Effector memory CD8-positive, alpha-beta T cell (primary cell): ENCODE measurements at regions not wholly inside any gene's neighbourhood (a gene's known extent, or its start where the extent isn't known, plus 50 kb on each side); places are given as distances from the start of the nearest gene placed in this dataset.

ENCODE experiments used
- ATAC-seq: fragments of 150-1000 bp; cut with Tn5 transposase; replicated peaks from 2 replicates; pipeline ENCODE4 v1.10.0; 2021; ENCODE audit warnings: mild to moderate bottlenecking, moderate library complexity
- DNase-seq, 3 experiments: peaks; one replicate each; pipeline ENCODE4 v3.0.0; 2021
- H3K27ac Mint-ChIP-seq, 2 donors: one replicate each; pipeline ENCODE4 v1.8.0; 2022; ENCODE audit warnings: mild to moderate bottlenecking in 2 of 2, mixed read lengths in 2 of 2, moderate library complexity in 2 of 2
- H3K27me3 Mint-ChIP-seq, 2 donors: one replicate each; pipeline ENCODE4 v1.8.0; 2022; ENCODE audit warnings: mixed read lengths in 2 of 2
- H3K36me3 Mint-ChIP-seq: one replicate; pipeline ENCODE4 v1.8.0; 2022; ENCODE audit warnings: mild to moderate bottlenecking, moderate library complexity, mixed read lengths; ENCODE audit not compliant: insufficient read depth
- H3K4me1 Mint-ChIP-seq, 2 donors: one replicate each; pipeline ENCODE4 v1.8.0; 2022; ENCODE audit warnings: low read depth in 2 of 2, mixed read lengths in 2 of 2
- H3K4me3 Mint-ChIP-seq, 2 donors: one replicate each; pipeline ENCODE4 v1.8.0; 2022; ENCODE audit warnings: mild to moderate bottlenecking in 2 of 2, mixed read lengths in 2 of 2, moderate library complexity in 2 of 2
- H3K9me3 Mint-ChIP-seq, 2 donors: one replicate each; pipeline ENCODE4 v1.8.0; 2022; ENCODE audit warnings: mixed read lengths in 2 of 2

DNA sequence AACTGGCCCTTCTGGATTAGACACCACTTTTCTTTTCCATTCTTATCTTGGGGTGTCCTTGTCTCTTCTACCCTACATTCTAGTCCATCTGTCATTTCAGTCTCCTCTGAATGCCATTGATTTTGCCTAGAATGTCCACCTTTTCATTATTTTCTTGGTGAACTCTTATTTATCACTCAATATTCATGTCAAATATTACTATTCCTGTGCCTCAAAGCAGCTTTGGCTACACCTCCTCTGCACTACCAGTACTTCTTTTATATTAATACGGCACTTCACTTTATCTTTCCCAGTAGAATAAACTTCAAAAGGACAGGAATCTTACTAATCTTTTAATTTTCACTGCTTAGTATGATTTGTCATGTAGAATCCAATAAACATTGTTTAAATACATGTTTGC lies 186.4 kb upstream of the DPYD start:
- Mint-ChIP-seq H3K27ac (no peak overlapping the region), H3K4me3 (no peak overlapping the region), H3K9me3 (peaks cover 12 to 16% of the 10 kb centered on the region in 2 donors), H3K27me3 (no peaks in the 10 kb centered on the region), H3K36me3 (no peaks in the 10 kb centered on the region), H3K4me1 (no peaks in the 10 kb centered on the region)
- no peak for DNase-seq
- ATAC-seq = no peak

DNA sequence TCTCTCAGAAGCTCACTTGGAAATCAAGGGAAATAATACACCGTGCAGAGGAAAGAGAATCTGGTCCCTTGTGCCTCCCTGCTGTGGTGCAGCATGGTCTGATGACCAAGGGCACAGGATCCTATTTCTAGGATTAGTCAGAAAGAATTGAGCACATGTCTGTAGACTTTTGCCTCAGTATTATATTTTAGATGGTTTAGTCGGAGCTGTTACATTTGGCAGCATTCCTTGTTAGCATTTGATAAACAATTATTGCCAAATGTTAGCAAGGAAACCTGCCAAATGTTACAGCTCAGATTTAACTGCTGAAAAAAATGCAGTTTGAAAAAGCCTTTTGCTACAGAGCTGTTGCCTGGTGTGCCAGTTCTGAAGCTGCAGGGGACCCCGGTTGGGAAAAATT lies 183.5 kb upstream of the DPYD start:
- no peaks in the 10 kb centered on the region for H3K36me3 Mint-ChIP-seq
- no peak for DNase-seq
- H3K27ac Mint-ChIP-seq = no peak overlapping the region
- no peak overlapping the region for H3K4me3 Mint-ChIP-seq
- no peaks in the 10 kb centered on the region for H3K27me3 Mint-ChIP-seq
- H3K4me1 Mint-ChIP-seq = no peaks in the 10 kb centered on the region
- ATAC-seq = no peak
- peaks cover 12 to 16% of the 10 kb centered on the region in 2 donors for H3K9me3 Mint-ChIP-seq

DNA sequence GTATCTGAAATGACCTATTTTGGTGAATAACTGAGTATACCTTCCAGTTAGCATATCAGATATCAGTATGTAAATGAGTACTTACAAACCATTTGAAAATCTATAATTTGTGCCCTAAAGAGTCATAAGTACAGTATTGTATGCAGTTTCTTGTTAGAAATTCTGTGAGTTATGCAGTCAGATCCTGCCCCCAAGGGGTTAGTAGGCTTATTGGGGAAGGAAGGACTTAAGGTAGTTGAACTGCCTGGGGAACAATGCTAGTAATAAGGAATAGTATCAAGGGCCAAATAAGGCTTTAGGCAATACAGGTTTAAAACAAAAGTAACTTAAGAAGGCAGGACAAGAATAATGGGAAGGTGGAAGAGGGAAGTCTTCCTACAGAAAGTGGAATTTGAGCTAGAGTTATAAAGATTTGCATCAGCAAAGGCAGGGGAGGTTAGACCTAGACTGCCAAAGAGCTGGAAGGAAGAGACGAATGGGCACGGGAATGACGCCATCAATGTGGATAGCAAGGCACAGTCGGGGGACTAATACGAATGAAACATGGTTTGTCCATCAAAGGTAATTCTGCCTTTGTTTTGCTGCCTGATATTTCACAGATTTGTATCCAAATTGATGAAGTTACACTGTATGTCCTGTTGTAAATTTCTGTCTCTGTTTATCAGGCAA lies 182.9 kb upstream of the DPYD start:
- peaks cover 12 to 16% of the 10 kb centered on the region in 2 donors for H3K9me3 Mint-ChIP-seq
- H3K4me1 Mint-ChIP-seq = no peaks in the 10 kb centered on the region
- ATAC-seq = no peak
- H3K27me3 Mint-ChIP-seq = no peaks in the 10 kb centered on the region
- H3K36me3 Mint-ChIP-seq = no peaks in the 10 kb centered on the region
- no peak overlapping the region for H3K4me3 Mint-ChIP-seq
- H3K27ac Mint-ChIP-seq = no peak overlapping the region
- no peak for DNase-seq

DNA sequence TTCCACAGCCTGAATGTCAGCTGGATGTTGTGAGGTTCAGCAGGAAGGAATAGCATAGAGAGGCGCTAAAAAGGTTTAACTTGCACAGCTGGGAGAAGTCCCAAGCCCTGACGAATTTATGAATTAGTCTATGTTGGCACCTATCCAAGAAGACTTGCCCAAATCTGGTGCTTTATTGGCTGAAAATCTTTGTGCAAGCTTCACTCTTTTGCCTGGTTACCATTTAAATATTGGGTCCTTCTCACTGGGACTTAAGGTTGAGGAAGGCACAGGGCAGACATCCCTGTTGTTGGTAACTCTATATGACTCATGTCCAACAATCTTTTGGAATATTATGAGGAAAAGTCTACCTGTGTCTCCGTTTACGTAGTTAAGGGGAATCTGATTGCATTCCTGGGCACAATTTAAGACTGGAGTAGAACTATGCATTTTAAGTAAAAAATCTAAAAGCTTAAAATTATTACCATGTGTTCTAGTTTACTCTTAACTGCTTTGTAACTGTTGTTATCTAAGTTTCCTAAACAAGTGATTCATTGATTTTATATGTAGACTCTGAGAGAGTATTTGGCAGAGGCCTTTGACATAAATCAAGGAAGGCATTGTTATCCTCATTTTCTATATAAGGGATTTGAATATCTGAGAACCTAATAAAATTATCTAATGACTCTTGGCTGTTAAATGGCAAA lies 181.7 kb upstream of the DPYD start:
- H3K9me3 Mint-ChIP-seq = peaks cover 3 to 5% of the 10 kb centered on the region in 2 donors
- no peak overlapping the region for H3K4me3 Mint-ChIP-seq
- H3K27ac Mint-ChIP-seq = no peak overlapping the region
- H3K36me3 Mint-ChIP-seq = no peaks in the 10 kb centered on the region
- no peaks in the 10 kb centered on the region for H3K27me3 Mint-ChIP-seq
- DNase-seq = no peak
- ATAC-seq = no peak
- H3K4me1 Mint-ChIP-seq = no peaks in the 10 kb centered on the region

DNA sequence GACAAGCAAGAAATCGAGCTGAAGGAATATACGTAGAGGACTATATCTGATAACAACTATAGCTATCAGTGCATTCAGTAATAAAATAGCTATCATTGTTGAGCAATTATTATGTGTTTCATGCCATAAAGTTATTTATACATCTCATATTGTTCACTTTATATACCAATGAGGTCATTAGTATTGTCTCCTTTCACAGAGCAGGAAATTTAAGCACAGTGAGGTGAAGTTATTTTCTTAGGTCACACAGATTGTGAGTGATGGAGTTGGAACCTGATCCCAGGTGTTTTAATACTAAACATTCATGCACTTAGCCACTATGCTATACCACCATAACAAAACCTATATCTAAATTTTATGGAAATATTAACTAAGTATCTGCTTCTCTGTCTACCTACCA lies 180.5 kb upstream of the DPYD start:
- ATAC-seq = no peak
- H3K36me3 Mint-ChIP-seq = no peaks in the 10 kb centered on the region
- no peaks in the 10 kb centered on the region for H3K9me3 Mint-ChIP-seq

DNA sequence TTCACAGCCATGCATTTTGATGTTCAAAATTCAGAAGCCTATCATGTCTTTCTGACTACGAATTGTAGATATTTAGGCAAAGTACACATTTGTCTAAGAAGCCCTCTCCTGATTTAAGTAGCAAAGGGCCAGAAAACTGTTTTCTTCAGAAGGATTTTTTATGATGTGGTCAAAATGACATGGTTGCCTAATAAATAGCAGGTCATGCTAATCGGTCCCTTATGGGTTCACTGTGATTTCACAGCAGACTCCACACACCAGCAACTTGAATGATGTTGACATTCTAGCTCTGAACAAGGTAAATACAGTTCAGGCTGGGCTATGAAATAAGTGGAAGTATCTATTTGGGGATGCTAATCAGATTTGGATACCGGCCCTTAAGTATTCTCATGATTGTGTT lies 178.7 kb upstream of the DPYD start:
- H3K36me3 Mint-ChIP-seq = no peaks in the 10 kb centered on the region
- H3K27me3 Mint-ChIP-seq = peaks cover 0 to 6% of the 10 kb centered on the region in 2 donors
- no peak overlapping the region for H3K4me3 Mint-ChIP-seq
- no peaks in the 10 kb centered on the region for H3K4me1 Mint-ChIP-seq
- H3K27ac Mint-ChIP-seq = no peak overlapping the region
- H3K9me3 Mint-ChIP-seq = no peaks in the 10 kb centered on the region
- no peak for DNase-seq
- ATAC-seq = no peak

More for the DNA sequence above, 180.5 kb upstream of the DPYD start:
- Mint-ChIP-seq H3K4me3 (no peak overlapping the region), H3K27ac (no peak overlapping the region), H3K27me3 (no peaks in the 10 kb centered on the region), H3K4me1 (no peaks in the 10 kb centered on the region)
- no peak for DNase-seq

GRCh38 chr1:98098473-98098872 lies 177.6 kb upstream of the DPYD start:
- Mint-ChIP-seq H3K9me3 (no peaks in the 10 kb centered on the region), H3K4me1 (no peaks in the 10 kb centered on the region), H3K36me3 (no peaks in the 10 kb centered on the region), H3K27ac (no peak overlapping the region), H3K4me3 (no peak overlapping the region), H3K27me3 (peaks cover 0 to 6% of the 10 kb centered on the region in 2 donors)
- DNase-seq (no peak), ATAC-seq (no peak)

DNA sequence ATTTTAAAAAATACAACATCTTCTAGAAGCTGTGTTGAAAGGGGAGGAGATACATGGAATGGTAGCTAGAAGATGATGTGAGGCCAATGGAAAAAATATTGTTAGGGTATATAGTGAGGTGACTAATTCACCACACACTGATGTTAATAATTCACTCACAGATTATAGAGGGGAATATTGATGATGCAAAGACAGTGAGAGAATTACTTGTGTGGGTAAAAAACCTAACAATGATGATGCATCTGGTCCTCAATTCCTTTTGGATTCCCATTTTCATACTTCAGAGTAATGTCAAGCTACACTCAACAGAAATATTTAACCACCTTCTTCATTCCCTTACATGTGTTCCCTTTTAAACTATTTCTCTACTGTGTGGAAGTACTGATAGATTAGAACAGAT lies 169.5 kb upstream of the DPYD start:
- no peak overlapping the region for H3K27ac Mint-ChIP-seq
- ATAC-seq = no peak
- DNase-seq = no peak
- no peaks in the 10 kb centered on the region for H3K4me1 Mint-ChIP-seq
- no peaks in the 10 kb centered on the region for H3K36me3 Mint-ChIP-seq
- peaks cover 1 to 6% of the 10 kb centered on the region in 2 donors for H3K27me3 Mint-ChIP-seq
- H3K4me3 Mint-ChIP-seq = no peak overlapping the region
- no peaks in the 10 kb centered on the region for H3K9me3 Mint-ChIP-seq

DNA sequence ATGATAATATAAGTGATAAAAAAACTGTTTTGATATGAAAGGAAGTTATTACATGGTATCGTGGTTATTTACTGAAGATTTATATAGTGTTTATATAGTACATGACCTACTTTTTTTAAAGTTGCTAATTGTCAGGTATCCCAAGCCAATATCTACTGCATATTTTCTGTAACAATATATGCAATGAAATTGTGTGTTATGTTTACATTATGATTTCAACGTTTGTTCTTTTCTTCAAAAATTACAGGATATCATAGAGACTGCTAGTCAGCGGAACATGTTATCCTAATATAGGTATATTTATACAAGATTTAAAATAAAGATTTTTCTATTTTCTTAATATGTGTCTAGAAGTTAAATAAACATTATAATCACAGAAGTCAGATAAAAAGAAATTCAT lies 167.5 kb upstream of the DPYD start:
- Mint-ChIP-seq H3K9me3 (no peaks in the 10 kb centered on the region), H3K27ac (no peak overlapping the region), H3K4me1 (no peaks in the 10 kb centered on the region), H3K4me3 (no peak overlapping the region), H3K36me3 (no peaks in the 10 kb centered on the region), H3K27me3 (peaks cover 0 to 18% of the 10 kb centered on the region in 2 donors)
- DNase-seq = no peak
- ATAC-seq = no peak

- ATAC-seq = no peak
- no peak for DNase-seq
- H3K4me1 Mint-ChIP-seq = no peaks in the 10 kb centered on the region
Observed at GRCh38 chr1:98086796-98087441, 166.1 kb upstream of the DPYD start.

DNA sequence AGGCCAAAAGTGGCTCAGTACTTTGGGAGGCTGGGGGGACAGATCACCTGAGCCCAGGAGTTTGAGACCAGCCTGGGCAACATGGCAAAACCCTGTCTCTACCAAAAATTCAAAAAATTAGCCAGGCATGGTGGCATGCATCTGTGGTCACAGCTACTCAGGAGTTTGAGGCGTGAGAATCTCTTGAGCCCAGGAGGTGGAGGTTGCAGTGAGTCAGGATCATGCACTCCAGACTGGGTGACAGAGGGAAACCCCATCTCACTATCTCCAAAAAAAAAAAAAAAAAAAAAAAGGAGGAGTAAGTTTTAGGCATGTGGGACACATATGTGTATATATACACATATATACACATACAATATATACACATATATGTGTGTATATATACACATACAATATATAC lies 165.3 kb upstream of the DPYD start:
- Mint-ChIP-seq H3K9me3 (no peaks in the 10 kb centered on the region), H3K4me1 (no peaks in the 10 kb centered on the region), H3K27me3 (peaks cover 0 to 18% of the 10 kb centered on the region in 2 donors), H3K27ac (no peak overlapping the region), H3K36me3 (no peaks in the 10 kb centered on the region), H3K4me3 (no peak overlapping the region)
- ATAC-seq = no peak
- no peak for DNase-seq

More at GRCh38 chr1:98086796-98087441, 166.1 kb upstream of the DPYD start:
- peaks cover 0 to 18% of the 10 kb centered on the region in 2 donors for H3K27me3 Mint-ChIP-seq
- H3K36me3 Mint-ChIP-seq = no peaks in the 10 kb centered on the region
- H3K27ac Mint-ChIP-seq = no peak overlapping the region
- H3K4me3 Mint-ChIP-seq = no peak overlapping the region
- no peaks in the 10 kb centered on the region for H3K9me3 Mint-ChIP-seq

GRCh38 chr1:98084188-98084587 lies 163.4 kb upstream of the DPYD start:
- H3K27me3 Mint-ChIP-seq = peaks cover 0 to 18% of the 10 kb centered on the region in 2 donors
- H3K27ac Mint-ChIP-seq = no peak overlapping the region
- H3K4me1 Mint-ChIP-seq = no peaks in the 10 kb centered on the region
- ATAC-seq (no peak), DNase-seq (no peak)
- H3K36me3 Mint-ChIP-seq = no peaks in the 10 kb centered on the region
- no peak overlapping the region for H3K4me3 Mint-ChIP-seq
- H3K9me3 Mint-ChIP-seq = no peaks in the 10 kb centered on the region

- Mint-ChIP-seq H3K4me1 (peaks cover 0 to under 1% of the 10 kb centered on the region in 2 donors), H3K9me3 (no peaks in the 10 kb centered on the region), H3K4me3 (no peak overlapping the region), H3K36me3 (no peaks in the 10 kb centered on the region), H3K27ac (no peak overlapping the region), H3K27me3 (peaks cover 0 to 18% of the 10 kb centered on the region in 2 donors)
- DNase-seq = no peak
- no peak for ATAC-seq
Observed at GRCh38 chr1:98081944-98082343, 161.1 kb upstream of the DPYD start.

- ATAC-seq (no peak), DNase-seq (no peak)
- H3K27ac Mint-ChIP-seq = no peak overlapping the region
- H3K4me3 Mint-ChIP-seq = no peak overlapping the region
- H3K36me3 Mint-ChIP-seq = no peaks in the 10 kb centered on the region
- peaks cover 0 to 5% of the 10 kb centered on the region in 2 donors for H3K4me1 Mint-ChIP-seq
- no peaks in the 10 kb centered on the region for H3K27me3 Mint-ChIP-seq
- H3K9me3 Mint-ChIP-seq = no peaks in the 10 kb centered on the region
Observed at GRCh38 chr1:98078596-98078995, 157.8 kb upstream of the DPYD start.
